Right lung (tissue), 2 donors: ENCODE measurements at regions not wholly inside any gene's neighbourhood (a gene's known extent, or its start where the extent isn't known, plus 50 kb on each side); places are given as distances from the start of the nearest gene placed in this dataset.
A peak's percentile ranks its signal among the peaks of the same experiment; 100 is the strongest.

ENCODE experiments used
- DNase-seq, 2 donors: peaks; one replicate each; pipeline ENCODE4 v3.0.0-alpha.2; 2013

- DNase-seq: no peak
These were observed 69.0 kb upstream of the THY1 start for GRCh38 chr11:119491753-119492510.

GRCh38 chr11:119490253-119491006 lies 67.5 kb upstream of the THY1 start:
- DNase-seq: no peak

GRCh38 chr11:119489087-119489486 lies 66.1 kb upstream of the THY1 start:
- no peak for DNase-seq

- DNase-seq: no peak
These were observed 65.5 kb upstream of the THY1 start for GRCh38 chr11:119488256-119488995.

- no peak for DNase-seq
These were observed 63.8 kb upstream of the THY1 start for GRCh38 chr11:119486691-119487259.

- no peak for DNase-seq
These were observed 63.0 kb upstream of the THY1 start for GRCh38 chr11:119486016-119486415.

- DNase-seq: no peak
These were observed 62.0 kb upstream of the THY1 start for GRCh38 chr11:119484741-119485605.

- DNase-seq: no peak
These were observed 61.0 kb upstream of the THY1 start for GRCh38 chr11:119483881-119484371.

- DNase-seq: no peak
These were observed 60.4 kb upstream of the THY1 start for GRCh38 chr11:119483341-119483880.

- DNase-seq: no peak
These were observed 59.6 kb upstream of the THY1 start for GRCh38 chr11:119482521-119483011.

- DNase-seq: no peak
These were observed 58.9 kb upstream of the THY1 start for GRCh38 chr11:119481667-119482400.

GRCh38 chr11:119481021-119481666 lies 58.2 kb upstream of the THY1 start:
- peak; percentile 54 to 56 for DNase-seq

- no peak for DNase-seq
These were observed 57.5 kb upstream of the THY1 start for GRCh38 chr11:119480380-119481020.

GRCh38 chr11:119479685-119480275 lies 56.8 kb upstream of the THY1 start:
- DNase-seq: no peak

- DNase-seq: no peak
These were observed 55.8 kb upstream of the THY1 start for GRCh38 chr11:119478711-119479285.

- DNase-seq: no peak
These were observed 53.8 kb upstream of the THY1 start for GRCh38 chr11:119476666-119477331.

GRCh38 chr11:119476038-119476437 lies 53.1 kb upstream of the THY1 start:
- no peak for DNase-seq
